ENCODE measurements at regions not wholly inside any gene's neighbourhood (a gene's known extent, or its start where the extent isn't known, plus 50 kb on each side); places are given as distances from the start of the nearest gene placed in this dataset.
A peak's percentile ranks its signal among the peaks of the same experiment; 100 is the strongest.

DNA sequence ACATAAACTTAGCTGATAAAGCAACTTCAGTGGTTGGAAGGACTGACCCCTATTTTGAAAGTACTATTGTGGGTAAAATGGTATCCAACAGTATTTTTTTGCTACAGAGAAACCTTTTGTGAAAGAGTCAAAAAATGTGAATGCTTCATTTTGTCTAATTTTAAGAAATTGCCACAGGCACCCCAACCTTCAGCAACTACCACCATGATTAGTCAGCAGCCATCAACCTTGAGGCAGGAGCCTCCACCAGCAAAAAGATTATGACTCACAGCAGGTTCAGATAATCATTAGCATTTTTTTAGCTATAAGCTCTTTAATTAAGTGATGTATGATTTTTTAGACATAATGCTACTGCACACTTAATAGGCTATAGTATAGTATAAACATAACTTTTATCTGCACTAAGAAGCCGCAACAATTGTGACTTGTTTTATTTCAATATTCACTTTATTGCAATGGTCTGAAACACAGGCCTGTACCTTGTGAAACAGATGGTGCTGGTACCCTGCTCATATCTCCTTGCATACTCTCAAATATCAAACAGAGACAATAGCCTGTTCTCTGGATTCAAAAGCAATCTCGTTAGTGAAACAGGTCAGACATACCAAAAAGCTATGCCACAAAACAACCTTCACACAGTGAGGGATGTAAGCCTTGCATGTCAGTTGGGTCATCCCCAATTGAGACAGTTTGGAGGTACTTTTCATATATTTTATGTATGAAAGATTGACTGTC lies 261.2 kb upstream of the FAM174A start:
- Histone ChIP-seq H3K27me3 (ENCODE audit: insufficient read depth, low read depth) (no peaks in the 10 kb centered on the region), H3K27ac (no peak overlapping the region), H3K4me3 (IDR thresholded peaks at IDR 0.05; ENCODE audit: insufficient read depth, low read depth, low read length) (no peak overlapping the region), H3K4me1 (ENCODE audit: low read depth, poor library complexity, severe bottlenecking) (no peaks in the 10 kb centered on the region), H4K20me1 (ENCODE audit: insufficient read depth) (no peaks in the 10 kb centered on the region), H2AFZ (ENCODE audit: low read depth) (no peak overlapping the region), H3K4me2 (no peak overlapping the region), H3K9ac (no peak overlapping the region), H3K36me3 (ENCODE audit: insufficient read depth) (no peaks in the 10 kb centered on the region), H3K79me2 (ENCODE audit: insufficient read depth, low read depth) (no peaks in the 10 kb centered on the region)
- TF ChIP-seq, protein P1, sequence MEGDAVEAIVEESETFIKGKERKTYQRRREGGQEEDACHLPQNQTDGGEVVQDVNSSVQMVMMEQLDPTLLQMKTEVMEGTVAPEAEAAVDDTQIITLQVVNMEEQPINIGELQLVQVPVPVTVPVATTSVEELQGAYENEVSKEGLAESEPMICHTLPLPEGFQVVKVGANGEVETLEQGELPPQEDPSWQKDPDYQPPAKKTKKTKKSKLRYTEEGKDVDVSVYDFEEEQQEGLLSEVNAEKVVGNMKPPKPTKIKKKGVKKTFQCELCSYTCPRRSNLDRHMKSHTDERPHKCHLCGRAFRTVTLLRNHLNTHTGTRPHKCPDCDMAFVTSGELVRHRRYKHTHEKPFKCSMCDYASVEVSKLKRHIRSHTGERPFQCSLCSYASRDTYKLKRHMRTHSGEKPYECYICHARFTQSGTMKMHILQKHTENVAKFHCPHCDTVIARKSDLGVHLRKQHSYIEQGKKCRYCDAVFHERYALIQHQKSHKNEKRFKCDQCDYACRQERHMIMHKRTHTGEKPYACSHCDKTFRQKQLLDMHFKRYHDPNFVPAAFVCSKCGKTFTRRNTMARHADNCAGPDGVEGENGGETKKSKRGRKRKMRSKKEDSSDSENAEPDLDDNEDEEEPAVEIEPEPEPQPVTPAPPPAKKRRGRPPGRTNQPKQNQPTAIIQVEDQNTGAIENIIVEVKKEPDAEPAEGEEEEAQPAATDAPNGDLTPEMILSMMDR (conservative IDR thresholded peaks at IDR 0.05; ENCODE audit: low read depth, low read length): no peak

DNA sequence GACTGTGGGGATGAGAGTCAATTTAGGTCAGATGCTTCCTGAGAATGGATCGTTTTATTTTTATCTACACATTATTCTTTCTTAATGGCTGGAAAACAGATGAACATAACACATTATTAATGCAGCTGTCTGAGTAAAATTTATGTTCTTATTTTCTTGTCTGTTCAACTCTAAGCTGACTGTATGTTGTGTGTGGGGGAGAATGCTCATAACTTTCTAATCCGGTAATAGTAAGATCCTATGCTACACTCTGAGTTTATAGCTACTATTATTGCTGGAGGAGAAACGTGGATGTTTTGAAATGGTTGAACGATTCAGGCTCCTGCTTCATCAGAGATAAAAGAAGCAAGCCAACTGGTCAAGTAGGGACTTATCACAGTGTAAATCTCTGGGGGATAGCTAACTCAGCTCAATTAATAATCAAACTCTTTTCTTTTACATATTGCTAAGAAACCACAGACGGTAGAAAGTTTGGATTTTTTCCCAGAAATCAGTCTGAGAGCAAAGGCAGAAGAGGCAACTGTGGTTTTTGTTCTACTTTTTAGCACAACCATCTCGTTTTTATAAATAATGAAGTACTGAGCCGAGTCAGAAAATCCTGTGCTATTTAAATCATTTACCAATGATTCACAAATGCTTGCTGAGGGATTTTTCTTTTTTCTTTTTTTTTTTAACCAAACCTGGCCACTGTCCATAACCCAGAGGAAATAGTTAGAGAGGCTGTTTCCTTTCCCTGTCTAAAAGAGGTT lies 265.0 kb upstream of the FAM174A start:
- no peaks in the 10 kb centered on the region for H3K27me3 ChIP-seq (ENCODE audit: insufficient read depth, low read depth)
- TF ChIP-seq, protein P1 (conservative IDR thresholded peaks at IDR 0.05; ENCODE audit: low read depth, low read length): no peak
- H3K27ac ChIP-seq: no peak overlapping the region
- no peak overlapping the region for H3K9ac ChIP-seq
- no peaks in the 10 kb centered on the region for H3K36me3 ChIP-seq (ENCODE audit: insufficient read depth)
- no peaks in the 10 kb centered on the region for H3K4me1 ChIP-seq (ENCODE audit: low read depth, poor library complexity, severe bottlenecking)
- no peak overlapping the region for H2AFZ ChIP-seq (ENCODE audit: low read depth)
- H3K79me2 ChIP-seq (ENCODE audit: insufficient read depth, low read depth): no peaks in the 10 kb centered on the region
- no peak overlapping the region for H3K4me3 ChIP-seq (IDR thresholded peaks at IDR 0.05; ENCODE audit: insufficient read depth, low read depth, low read length)
- H3K4me2 ChIP-seq: no peak overlapping the region
- H4K20me1 ChIP-seq (ENCODE audit: insufficient read depth): no peaks in the 10 kb centered on the region

GRCh38 chr5:100260968-100261367 lies 274.2 kb upstream of the FAM174A start:
- Histone ChIP-seq H3K4me3 (IDR thresholded peaks at IDR 0.05; ENCODE audit: insufficient read depth, low read depth, low read length) (no peak overlapping the region), H3K9ac (no peak overlapping the region), H3K27ac (no peak overlapping the region), H3K27me3 (ENCODE audit: insufficient read depth, low read depth) (no peaks in the 10 kb centered on the region), H3K36me3 (ENCODE audit: insufficient read depth) (no peaks in the 10 kb centered on the region), H2AFZ (ENCODE audit: low read depth) (peak overlapping the region; percentile 19; the same call in 1 of the 2 replicates), H3K4me2 (peak overlapping the region; percentile 27; the same call in 1 of the 2 replicates), H4K20me1 (ENCODE audit: insufficient read depth) (no peaks in the 10 kb centered on the region), H3K4me1 (ENCODE audit: low read depth, poor library complexity, severe bottlenecking) (no peaks in the 10 kb centered on the region), H3K79me2 (ENCODE audit: insufficient read depth, low read depth) (no peaks in the 10 kb centered on the region)
- TF ChIP-seq, protein P1 (conservative IDR thresholded peaks at IDR 0.05; ENCODE audit: low read depth, low read length): no peak

DNA sequence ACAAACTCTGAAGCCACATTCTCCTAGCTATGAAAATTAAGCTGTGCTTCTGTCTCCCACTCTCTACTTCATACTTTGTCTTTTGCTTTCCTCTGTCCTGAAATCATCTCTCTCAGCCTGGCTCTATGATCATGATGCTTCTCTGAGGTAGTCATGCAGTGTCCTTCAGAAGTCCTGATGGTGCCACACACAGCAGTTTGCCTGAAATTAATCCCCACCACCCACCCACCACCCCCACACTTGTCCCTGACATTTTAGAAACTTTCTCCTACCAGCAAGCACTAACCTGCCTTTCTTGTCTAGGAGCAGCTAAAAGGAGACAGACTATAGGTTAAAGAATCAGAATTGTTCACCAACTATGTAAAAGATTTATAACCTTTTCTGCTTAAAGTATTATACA lies 282.2 kb upstream of the FAM174A start:
- Histone ChIP-seq H3K9ac (no peak overlapping the region), H3K27me3 (ENCODE audit: insufficient read depth, low read depth) (no peaks in the 10 kb centered on the region), H4K20me1 (ENCODE audit: insufficient read depth) (no peaks in the 10 kb centered on the region), H3K36me3 (ENCODE audit: insufficient read depth) (no peaks in the 10 kb centered on the region), H3K4me2 (no peak overlapping the region), H2AFZ (ENCODE audit: low read depth) (no peak overlapping the region), H3K4me1 (ENCODE audit: low read depth, poor library complexity, severe bottlenecking) (no peaks in the 10 kb centered on the region), H3K79me2 (ENCODE audit: insufficient read depth, low read depth) (no peaks in the 10 kb centered on the region), H3K27ac (no peak overlapping the region), H3K4me3 (IDR thresholded peaks at IDR 0.05; ENCODE audit: insufficient read depth, low read depth, low read length) (no peak overlapping the region)
- TF ChIP-seq, protein P1 (conservative IDR thresholded peaks at IDR 0.05; ENCODE audit: low read depth, low read length): no peak

Data from KMS-11 (cell line).